Nephron progenitor cell (in vitro differentiated cells): ENCODE measurements at regions not wholly inside any gene's neighbourhood (a gene's known extent, or its start where the extent isn't known, plus 50 kb on each side); places are given as distances from the start of the nearest gene placed in this dataset.

Source experiments
- DNase-seq: peaks from one replicate; pipeline ENCODE4 v3.0.0; 2021
- H3K27ac Mint-ChIP-seq: 2 replicates; pipeline ENCODE4 v1.8.0; 2021; ENCODE audit warnings: mild to moderate bottlenecking, moderate library complexity, mixed read lengths
- H3K27me3 Mint-ChIP-seq: 2 replicates; pipeline ENCODE4 v1.8.0; 2021; ENCODE audit warnings: mild to moderate bottlenecking, low read depth, mixed read lengths; ENCODE audit not compliant: poor library complexity
- H3K36me3 Mint-ChIP-seq: 2 replicates; pipeline ENCODE4 v1.8.0; 2021; ENCODE audit warnings: low read depth, mixed read lengths
- H3K4me1 Mint-ChIP-seq: 2 replicates; pipeline ENCODE4 v1.8.0; 2021; ENCODE audit warnings: mixed read lengths
- H3K4me3 Mint-ChIP-seq: 2 replicates; pipeline ENCODE4 v1.8.0; 2021; ENCODE audit warnings: mild to moderate bottlenecking, moderate library complexity, mixed read lengths
- H3K9me3 Mint-ChIP-seq: 2 replicates; pipeline ENCODE4 v1.8.0; 2021; ENCODE audit warnings: mild to moderate bottlenecking, moderate library complexity, mixed read lengths
- TF ChIP-seq, protein P1 (sequence below): fragments of 200-600 bp; sonication (generic); IDR thresholded peaks from 2 replicates; pipeline ENCODE4 v1.5.0; 2021; ENCODE audit warnings: antibody characterized with exemption

GRCh38 chr9:1431461-1431860 is 381.3 kb downstream of the DMRT2 start:
- no peak for DNase-seq
- no peaks in the 10 kb centered on the region for H3K27me3 Mint-ChIP-seq
- TF ChIP-seq, protein P1, sequence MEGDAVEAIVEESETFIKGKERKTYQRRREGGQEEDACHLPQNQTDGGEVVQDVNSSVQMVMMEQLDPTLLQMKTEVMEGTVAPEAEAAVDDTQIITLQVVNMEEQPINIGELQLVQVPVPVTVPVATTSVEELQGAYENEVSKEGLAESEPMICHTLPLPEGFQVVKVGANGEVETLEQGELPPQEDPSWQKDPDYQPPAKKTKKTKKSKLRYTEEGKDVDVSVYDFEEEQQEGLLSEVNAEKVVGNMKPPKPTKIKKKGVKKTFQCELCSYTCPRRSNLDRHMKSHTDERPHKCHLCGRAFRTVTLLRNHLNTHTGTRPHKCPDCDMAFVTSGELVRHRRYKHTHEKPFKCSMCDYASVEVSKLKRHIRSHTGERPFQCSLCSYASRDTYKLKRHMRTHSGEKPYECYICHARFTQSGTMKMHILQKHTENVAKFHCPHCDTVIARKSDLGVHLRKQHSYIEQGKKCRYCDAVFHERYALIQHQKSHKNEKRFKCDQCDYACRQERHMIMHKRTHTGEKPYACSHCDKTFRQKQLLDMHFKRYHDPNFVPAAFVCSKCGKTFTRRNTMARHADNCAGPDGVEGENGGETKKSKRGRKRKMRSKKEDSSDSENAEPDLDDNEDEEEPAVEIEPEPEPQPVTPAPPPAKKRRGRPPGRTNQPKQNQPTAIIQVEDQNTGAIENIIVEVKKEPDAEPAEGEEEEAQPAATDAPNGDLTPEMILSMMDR: no peak
- H3K9me3 Mint-ChIP-seq: peaks cover 63% of the 10 kb centered on the region
- H3K36me3 Mint-ChIP-seq: no peaks in the 10 kb centered on the region
- no peak overlapping the region for H3K27ac Mint-ChIP-seq
- H3K4me1 Mint-ChIP-seq: peaks cover 5% of the 10 kb centered on the region
- H3K4me3 Mint-ChIP-seq: no peak overlapping the region

DNA sequence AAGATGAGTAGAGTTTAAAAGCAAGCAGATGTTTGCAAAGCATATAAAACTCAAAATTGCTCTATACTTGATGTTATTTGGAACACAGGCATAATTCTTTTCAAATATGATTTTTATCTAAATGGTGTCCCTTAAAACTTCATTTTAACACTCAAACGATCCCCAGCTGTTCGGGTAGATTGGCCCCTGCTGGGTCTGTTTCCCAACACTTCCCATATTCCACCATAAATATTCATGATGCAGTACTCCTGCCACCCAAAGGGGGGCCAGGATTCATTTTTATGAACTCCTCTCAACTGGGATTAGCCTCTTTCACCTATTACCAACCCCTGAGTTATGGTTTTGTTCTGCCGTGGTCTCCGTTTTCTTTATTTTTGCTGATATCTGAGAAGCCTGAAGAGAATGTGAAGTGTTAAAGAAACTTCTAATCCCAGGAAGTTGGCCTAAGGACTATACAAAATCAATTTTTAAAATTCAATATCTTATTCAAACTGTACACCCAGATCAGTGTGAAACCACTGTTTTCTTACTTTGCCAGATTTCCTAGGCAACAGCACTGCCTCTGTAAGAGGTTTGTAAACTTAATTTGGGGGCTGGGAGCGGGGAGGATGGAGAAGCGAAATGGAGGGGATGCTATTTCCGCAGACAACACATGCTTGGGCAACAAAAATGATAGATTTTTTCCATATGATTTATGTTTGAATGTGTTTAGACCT is 384.1 kb downstream of the DMRT2 start:
- Mint-ChIP-seq H3K9me3 (peaks cover 66% of the 10 kb centered on the region), H3K27ac (no peak overlapping the region), H3K4me3 (no peak overlapping the region), H3K27me3 (no peaks in the 10 kb centered on the region), H3K36me3 (no peaks in the 10 kb centered on the region), H3K4me1 (peaks cover 5% of the 10 kb centered on the region)
- TF ChIP-seq, protein P1: peak; percentile 16
- no peak for DNase-seq

DNA sequence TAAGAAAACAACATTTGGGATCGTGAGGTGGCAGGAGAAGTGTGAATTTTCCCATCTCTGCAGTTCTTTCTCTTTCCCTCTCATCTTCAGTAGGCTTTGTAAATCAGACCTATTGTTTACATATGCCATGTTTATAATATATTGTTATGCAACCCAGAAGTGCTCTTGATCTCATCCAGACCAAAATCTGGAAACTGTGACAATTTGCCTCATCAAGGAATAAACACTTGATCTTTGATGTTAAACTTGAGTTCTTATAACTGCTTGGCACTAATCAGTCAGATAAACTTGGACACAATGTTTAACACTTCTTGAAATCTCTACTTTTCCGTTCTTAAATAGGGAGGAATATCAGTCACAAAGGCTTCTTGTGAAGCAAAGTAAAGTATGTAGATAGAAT is 384.7 kb downstream of the DMRT2 start:
- TF ChIP-seq, protein P1: no peak
- DNase-seq: no peak
- Mint-ChIP-seq H3K9me3 (peaks cover 65% of the 10 kb centered on the region), H3K4me1 (peaks cover 5% of the 10 kb centered on the region), H3K27ac (no peak overlapping the region), H3K27me3 (peaks cover 4% of the 10 kb centered on the region), H3K36me3 (no peaks in the 10 kb centered on the region), H3K4me3 (no peak overlapping the region)

- no peak overlapping the region for H3K27ac Mint-ChIP-seq
- TF ChIP-seq, protein P1: no peak
- H3K27me3 Mint-ChIP-seq: peaks cover 4% of the 10 kb centered on the region
- no peak overlapping the region for H3K4me3 Mint-ChIP-seq
- no peaks in the 10 kb centered on the region for H3K36me3 Mint-ChIP-seq
- DNase-seq: no peak
- peaks cover 2% of the 10 kb centered on the region for H3K4me1 Mint-ChIP-seq
- peaks cover 60% of the 10 kb centered on the region for H3K9me3 Mint-ChIP-seq
Measured at GRCh38 chr9:1440256-1440655, 390.1 kb downstream of the DMRT2 start.

DNA sequence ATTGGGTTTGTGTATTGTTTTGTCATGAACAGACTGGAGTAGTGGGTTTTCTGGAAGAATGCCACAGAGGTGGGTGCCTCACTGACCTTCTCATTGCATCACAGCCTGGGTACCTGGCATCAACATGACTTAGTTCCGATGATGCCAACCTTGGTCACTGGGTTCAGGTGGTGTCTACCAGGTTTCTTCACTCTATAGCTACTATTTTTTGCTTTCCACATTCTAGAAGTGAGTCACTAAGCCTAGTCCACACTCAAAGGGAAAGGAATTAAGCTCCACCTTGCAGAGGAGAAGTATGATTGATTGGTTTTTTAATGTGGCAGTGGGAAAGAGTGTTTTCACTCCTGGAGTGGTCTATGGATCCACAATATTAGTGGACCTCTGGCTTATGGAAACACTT is 391.9 kb downstream of the DMRT2 start:
- peaks cover 7% of the 10 kb centered on the region for H3K4me1 Mint-ChIP-seq
- peaks cover 4% of the 10 kb centered on the region for H3K27me3 Mint-ChIP-seq
- H3K27ac Mint-ChIP-seq: no peak overlapping the region
- H3K9me3 Mint-ChIP-seq: peaks cover 62% of the 10 kb centered on the region
- H3K36me3 Mint-ChIP-seq: no peaks in the 10 kb centered on the region
- H3K4me3 Mint-ChIP-seq: no peak overlapping the region
- TF ChIP-seq, protein P1: no peak
- DNase-seq: no peak

DNA sequence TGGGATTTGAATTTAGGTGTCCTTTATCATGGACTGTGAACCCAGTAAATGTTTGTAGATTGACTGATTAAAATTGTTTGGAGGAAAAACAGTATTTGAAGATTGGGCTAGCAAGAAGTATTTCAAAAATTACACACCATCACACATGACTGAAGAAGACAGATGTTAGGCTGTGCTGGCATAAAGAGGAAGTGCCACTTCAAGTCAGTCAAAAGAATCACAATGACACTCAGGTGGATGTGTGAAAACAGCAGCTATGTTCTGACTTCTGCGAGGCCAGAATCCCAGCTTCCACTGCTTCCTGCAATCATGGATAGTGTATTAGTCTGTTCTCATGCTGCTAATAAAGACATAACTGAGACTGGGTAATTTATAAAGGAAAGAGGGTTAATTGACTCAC is 393.3 kb downstream of the DMRT2 start:
- no peaks in the 10 kb centered on the region for H3K36me3 Mint-ChIP-seq
- H3K27ac Mint-ChIP-seq: no peak overlapping the region
- peaks cover 4% of the 10 kb centered on the region for H3K27me3 Mint-ChIP-seq
- H3K4me3 Mint-ChIP-seq: no peak overlapping the region
- H3K4me1 Mint-ChIP-seq: peaks cover 7% of the 10 kb centered on the region
- DNase-seq: no peak
- H3K9me3 Mint-ChIP-seq: peaks cover 62% of the 10 kb centered on the region
- TF ChIP-seq, protein P1: no peak
